ENCODE measurements at regions not wholly inside any gene's neighbourhood (a gene's known extent, or its start where the extent isn't known, plus 50 kb on each side); places are given as distances from the start of the nearest gene placed in this dataset.

- intact Hi-C loops (cut with DNase I): no loop called here
- Histone ChIP-seq H3K27ac (no peak overlapping the region), H3K4me3 (no peak overlapping the region), H3K36me3 (no peaks in the 10 kb centered on the region), H3K9me3 (no peaks in the 10 kb centered on the region), H3K27me3 (no peaks in the 10 kb centered on the region), H3K4me1 (no peaks in the 10 kb centered on the region)
- ATAC-seq: no peak
- no peak for FAIRE-seq
- DNase-seq: no peak
- 28 to 62% methylated on average over 1 of the region's 1 CpG for WGBS, 2 donors
- TF ChIP-seq CTCF (IDR thresholded peaks at IDR 0.05): no peak
Observed at GRCh38 chr9:105954517-105954916, 260.2 kb downstream of the TMEM38B start.

- no peak for TF ChIP-seq CTCF (IDR thresholded peaks at IDR 0.05)
- no peak overlapping the region for H3K4me3 ChIP-seq
- 40 to 50% methylated on average over 1 of the region's 1 CpG for WGBS, 2 donors
- H3K4me1 ChIP-seq: no peaks in the 10 kb centered on the region
- ATAC-seq (no peak), DNase-seq (no peak), FAIRE-seq (no peak)
- intact Hi-C loops (cut with DNase I): no loop called here
- H3K27ac ChIP-seq: no peak overlapping the region
- no peaks in the 10 kb centered on the region for H3K27me3 ChIP-seq
- no peaks in the 10 kb centered on the region for H3K9me3 ChIP-seq
- H3K36me3 ChIP-seq: no peaks in the 10 kb centered on the region
Observed at GRCh38 chr9:105957830-105958229, 263.5 kb downstream of the TMEM38B start.

- no peak for ATAC-seq
- 61 to 81% methylated on average over 3 of the region's 3 CpGs for WGBS, 2 donors
Observed at GRCh38 chr9:105958587-105958986, 264.2 kb downstream of the TMEM38B start.

GRCh38 chr9:105959531-105959930 is 265.2 kb downstream of the TMEM38B start:
- ATAC-seq: no peak
- Histone ChIP-seq H3K4me3 (no peak overlapping the region), H3K4me1 (no peaks in the 10 kb centered on the region), H3K27ac (no peak overlapping the region), H3K9me3 (no peaks in the 10 kb centered on the region), H3K27me3 (no peaks in the 10 kb centered on the region), H3K36me3 (no peaks in the 10 kb centered on the region)
- no peak for FAIRE-seq
- intact Hi-C loops (cut with DNase I): no loop called here
- no peak for TF ChIP-seq CTCF (IDR thresholded peaks at IDR 0.05)
- no peak for DNase-seq
- WGBS, 2 donors: 24 to 26% methylated on average over 3 of the region's 3 CpGs

More at GRCh38 chr9:105958587-105958986, 264.2 kb downstream of the TMEM38B start:
- H3K9me3 ChIP-seq: no peaks in the 10 kb centered on the region
- H3K4me3 ChIP-seq: no peak overlapping the region
- no peaks in the 10 kb centered on the region for H3K36me3 ChIP-seq
- H3K4me1 ChIP-seq: no peaks in the 10 kb centered on the region
- no peaks in the 10 kb centered on the region for H3K27me3 ChIP-seq
- no peak for TF ChIP-seq CTCF (IDR thresholded peaks at IDR 0.05)
- H3K27ac ChIP-seq: no peak overlapping the region
- intact Hi-C loops (cut with DNase I): no loop called here
- no peak for FAIRE-seq
- DNase-seq: no peak

GRCh38 chr9:105963343-105964099 is 269.2 kb downstream of the TMEM38B start:
- Histone ChIP-seq H3K4me3 (no peak overlapping the region), H3K27me3 (no peaks in the 10 kb centered on the region), H3K9me3 (no peaks in the 10 kb centered on the region), H3K4me1 (no peaks in the 10 kb centered on the region), H3K27ac (no peak overlapping the region), H3K36me3 (no peaks in the 10 kb centered on the region)
- ATAC-seq: no peak
- DNase-seq: no peak
- 48 to 67% methylated on average over 4 of the region's 4 CpGs for WGBS, 2 donors
- TF ChIP-seq CTCF (IDR thresholded peaks at IDR 0.05): no peak
- no peak for FAIRE-seq
- intact Hi-C loops (cut with DNase I): no loop called here
